HG02884 (cell line): ENCODE measurements at regions not wholly inside any gene's neighbourhood (a gene's known extent, or its start where the extent isn't known, plus 50 kb on each side); places are given as distances from the start of the nearest gene placed in this dataset.
"Not testable (repeated sequence)": the region's sequence is repeated elsewhere in the genome, so short reads cannot be mapped to it uniquely, and the experiment has no call there.

Source experiments
- ATAC-seq: cut with Tn5 transposase; IDR thresholded peaks from one replicate; pipeline ENCODE4 v1.9.1; 2021; ENCODE audit warnings: mild to moderate bottlenecking, moderate library complexity; ENCODE audit not compliant: unreplicated experiment

DNA sequence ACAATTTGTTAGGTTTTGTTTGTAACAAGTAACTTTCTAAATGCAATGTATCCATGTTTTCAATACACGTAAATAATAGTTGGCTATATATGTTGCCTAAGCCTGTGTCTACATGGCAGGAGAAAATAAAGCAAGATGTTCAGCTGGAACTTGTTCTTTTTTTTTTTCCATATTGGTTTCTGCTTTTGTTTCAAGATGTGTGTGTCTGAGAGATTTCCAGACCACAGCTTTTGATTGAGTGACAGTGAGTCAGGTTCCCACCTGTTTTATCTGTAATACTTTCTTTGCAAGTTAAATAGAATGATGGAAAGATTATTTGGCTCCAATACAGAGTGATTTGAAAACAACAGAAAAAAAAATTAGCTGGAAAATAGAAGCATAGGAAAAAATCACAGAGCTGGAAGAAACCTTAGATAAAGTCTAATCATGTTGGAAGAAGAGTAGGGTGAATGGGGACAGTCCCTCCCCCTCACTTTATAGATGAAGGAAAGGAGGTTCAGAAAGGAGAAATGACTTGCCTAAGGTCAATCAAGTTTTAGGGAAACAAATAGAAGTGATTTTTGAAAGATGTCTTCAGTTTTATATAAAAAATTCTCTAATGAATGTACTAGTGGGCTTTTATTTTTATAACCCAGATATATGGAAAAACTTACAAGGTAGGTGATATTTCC is 150.9 kb upstream of the STMND1 start:
- no peak for ATAC-seq

DNA sequence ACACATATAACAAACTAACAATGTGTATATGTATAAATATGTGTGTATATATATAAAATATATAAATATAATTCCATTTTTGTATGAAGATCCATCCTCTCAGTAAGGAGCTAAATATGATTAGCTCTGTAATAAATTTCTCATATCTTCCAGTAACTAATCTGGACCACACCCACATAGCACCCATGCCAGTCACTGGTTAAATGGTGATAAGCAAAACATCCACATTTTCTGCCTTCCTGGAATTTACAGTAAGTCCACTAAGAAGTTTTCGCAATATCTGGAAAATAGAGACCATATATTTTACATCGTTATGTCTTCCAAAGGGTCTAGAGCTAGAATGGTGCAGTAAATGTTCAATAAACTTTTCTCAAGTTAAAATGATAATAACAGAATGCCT is 151.5 kb upstream of the STMND1 start:
- ATAC-seq: no peak

DNA sequence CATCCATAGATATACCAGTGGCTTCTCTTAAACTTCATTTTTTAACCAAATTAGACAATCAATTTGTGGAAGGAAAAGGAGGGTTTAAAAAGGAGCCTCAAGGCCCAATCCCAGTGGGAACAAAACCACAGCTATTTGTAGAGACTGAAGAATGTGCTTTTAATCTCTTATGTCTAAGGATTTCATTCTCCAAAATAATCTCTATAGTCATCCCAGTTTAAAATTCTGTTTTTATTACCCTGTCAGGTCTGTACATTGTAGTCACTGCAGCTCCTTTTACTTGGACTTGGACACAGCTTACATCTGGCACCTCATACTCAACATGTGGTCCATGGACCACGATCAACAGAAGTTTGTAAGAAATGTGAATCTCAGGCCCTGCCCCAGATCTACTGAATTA is 152.1 kb upstream of the STMND1 start:
- ATAC-seq: no peak

DNA sequence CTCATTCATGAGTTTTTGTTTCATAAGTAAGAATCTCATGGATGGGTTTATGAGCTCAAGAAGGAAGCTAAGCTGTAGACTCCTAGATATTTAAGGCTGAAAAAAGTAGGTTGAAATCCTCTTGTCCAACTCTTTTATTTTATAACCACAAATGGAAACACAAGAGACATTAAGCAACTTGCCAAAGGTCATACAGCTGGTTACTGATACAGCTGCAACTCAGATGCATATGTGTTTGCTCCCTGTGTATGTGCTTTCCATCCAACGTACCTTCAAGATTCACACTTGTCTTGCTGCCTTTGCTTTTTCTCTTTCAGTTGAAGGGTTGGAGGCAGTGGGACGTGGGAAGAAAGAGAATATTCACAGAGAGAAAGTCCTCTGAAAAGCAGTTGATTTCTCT is 153.5 kb upstream of the STMND1 start:
- no peak for ATAC-seq

DNA sequence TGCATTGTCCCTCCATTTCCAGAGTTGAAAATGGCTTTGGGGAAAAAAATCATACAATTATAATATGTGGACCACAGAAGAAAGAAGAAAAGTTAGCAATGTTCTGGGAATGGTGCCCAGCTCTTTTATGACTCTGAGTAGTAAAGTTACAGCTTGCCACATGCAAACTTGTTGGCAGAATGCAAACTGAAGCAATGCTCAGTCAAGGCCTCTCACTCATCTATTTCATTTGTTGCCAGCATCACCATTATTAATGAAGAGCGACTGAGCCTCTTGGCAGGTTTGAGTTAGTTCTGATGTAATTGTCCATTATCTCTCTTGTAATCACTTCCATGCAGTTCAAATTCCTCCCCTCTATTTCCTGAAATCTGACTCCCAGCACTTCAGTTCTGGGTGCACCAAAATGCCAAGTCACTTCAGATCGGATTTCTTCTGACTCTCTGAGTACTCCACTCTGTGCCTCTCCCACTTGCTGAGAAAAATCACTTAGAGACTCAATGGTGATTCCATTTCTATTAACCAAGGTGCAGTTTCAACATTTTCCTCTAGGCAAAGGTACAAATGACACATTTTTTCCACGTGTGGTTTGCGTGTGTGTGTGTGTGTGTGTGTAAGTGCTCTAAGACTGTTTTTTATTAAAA is 154.4 kb upstream of the STMND1 start:
- no peak for ATAC-seq

DNA sequence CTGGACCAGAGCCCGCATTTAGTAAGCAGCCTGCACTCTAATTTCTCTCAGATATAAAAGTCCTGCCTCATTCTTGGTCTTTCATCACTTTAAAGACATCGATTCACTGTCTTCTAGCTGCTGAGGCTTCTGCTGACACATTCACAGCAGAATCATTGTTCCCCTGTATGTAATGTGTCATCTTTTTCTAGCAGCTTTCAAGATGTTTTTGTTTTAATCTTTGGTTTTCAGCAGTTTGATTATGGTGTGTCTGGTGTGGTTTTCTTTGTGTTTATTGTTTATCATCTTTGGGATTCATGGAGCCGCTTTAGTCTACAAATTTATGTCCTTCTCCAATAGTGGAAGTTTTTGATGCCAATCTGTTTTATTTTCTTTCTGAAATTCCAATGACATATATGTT is 157.3 kb upstream of the STMND1 start:
- no peak for ATAC-seq

DNA sequence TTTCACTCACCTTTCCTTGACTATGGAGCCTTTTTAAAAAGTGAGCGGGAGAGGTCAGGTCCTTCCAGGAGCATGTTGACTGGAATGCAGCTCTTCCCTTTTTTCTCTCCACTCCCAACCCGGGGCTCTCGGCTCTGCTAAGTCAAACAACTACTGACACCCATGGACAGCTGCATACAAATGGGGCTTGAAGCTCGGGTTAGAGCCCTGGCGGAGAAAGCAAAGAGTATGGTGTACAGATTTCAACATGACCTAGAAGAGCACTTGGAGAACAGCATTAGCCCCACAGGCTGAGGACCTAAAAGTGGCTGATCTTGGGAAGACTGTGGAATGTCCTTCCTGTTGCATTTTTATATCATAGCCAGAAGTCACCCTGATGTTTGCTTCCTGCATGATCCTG is 162.0 kb upstream of the STMND1 start:
- no peak for ATAC-seq

DNA sequence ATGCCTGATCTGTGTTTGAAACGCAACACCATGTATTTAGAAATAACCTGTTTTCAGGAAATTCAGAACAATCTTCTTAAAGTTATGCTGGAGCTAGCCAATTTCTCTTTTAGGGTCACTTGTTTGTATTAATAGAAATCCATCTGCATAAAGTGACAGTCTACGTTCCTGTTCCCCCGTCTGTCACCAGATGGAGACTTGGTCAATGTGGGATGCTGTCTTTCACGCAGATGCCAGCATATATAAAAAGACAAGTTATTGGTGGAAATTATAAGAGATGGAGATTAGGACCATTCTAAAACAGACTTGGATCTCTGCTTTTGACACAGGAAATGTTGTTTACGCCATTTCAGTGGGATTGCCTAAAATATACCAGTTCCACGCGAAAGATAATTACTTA is 162.5 kb upstream of the STMND1 start:
- no peak for ATAC-seq

DNA sequence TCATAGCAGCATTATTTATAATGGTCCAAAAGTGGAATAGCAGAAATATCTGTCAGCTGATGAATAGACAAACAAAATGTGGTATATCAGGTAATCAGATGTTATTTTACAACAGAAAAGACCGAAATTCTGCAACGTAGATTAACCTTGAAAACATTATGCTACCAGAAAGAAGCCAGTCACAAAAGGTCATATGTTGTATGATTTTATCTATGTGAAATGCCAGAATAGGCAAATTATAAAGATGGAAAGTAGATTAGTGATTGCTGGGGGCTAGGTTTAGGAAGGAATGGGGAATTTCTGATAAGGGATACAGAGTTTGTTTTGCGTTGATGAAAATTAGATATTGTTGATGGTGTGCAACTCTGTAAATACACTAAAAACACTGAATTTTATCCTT is 165.0 kb upstream of the STMND1 start:
- ATAC-seq: no peak

DNA sequence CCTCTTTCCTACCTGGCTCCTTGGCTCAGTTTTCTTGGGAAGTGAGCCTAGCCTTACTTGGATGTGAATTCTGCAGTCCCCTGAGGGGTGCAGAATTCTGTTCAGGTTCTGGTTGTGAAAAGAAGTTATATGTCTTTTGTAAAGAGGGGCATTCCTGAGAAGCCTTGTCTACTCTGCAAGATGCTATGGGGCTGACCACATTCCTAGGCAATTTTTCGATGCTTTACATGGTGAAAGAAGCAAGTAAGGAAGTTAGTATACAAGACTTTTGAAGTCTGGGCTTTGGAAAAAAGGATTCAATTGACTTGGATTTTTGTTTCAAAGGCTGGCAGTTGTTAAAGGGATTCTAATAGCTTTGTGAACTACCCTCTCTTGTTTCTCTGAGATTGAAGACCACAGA is 167.9 kb upstream of the STMND1 start:
- ATAC-seq: no peak

DNA sequence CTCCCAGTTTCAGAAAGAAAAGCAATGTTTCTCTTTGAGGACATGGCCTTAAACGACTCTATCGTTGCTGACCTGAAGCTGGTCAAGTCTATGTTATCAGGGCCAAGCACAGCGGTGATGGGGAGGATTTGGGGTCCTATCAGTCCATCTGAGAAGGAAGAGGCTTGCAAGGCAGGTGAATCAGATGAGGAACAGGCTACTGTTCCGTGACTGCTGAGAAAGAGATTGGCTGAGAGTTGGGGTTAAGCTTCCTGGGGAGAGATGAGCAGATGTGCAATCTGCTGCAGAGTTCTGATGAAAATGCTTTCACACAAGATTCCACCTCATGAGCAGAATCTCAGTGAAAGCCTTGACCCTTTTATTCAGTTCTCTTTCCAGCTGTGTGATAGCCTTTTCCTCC is 168.3 kb upstream of the STMND1 start:
- no peak for ATAC-seq

DNA sequence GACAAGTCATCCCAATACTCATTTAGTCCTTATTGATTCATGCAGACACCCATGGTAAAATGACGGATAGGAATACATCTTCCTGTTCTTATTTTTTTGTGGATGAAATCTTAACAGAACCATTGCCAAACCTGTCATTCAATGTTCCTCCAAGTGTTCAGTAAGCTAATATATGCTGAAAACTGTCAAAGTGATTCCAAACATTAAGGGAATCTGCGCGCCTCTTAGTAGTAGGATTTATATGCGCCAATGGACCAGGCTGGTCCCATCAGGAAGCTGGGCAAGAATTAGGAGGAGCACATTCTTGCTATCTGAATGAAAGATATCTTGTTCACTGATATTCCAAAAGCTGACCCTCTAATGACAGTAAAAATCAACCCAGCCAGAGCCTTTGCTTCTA is 168.9 kb upstream of the STMND1 start:
- ATAC-seq: no peak

DNA sequence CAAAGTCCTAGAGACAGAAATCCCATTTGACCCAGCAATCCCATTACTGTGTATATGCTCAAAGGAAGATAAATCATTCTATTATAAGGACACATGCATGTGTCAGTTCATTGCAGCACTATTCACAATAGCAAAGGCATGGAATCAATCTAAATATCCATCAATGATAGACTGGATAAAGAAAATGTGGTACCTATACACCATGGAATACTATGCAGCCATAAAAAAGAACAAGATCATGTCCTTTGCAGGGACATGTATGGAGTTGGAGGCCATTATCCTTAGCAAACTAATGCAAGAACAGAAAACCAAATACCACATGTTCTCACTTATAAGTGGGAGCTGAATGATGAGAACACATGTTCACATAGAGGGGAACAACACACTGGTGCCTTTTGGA is 169.8 kb upstream of the ATXN1 start:
- not testable (repeated sequence) for ATAC-seq

DNA sequence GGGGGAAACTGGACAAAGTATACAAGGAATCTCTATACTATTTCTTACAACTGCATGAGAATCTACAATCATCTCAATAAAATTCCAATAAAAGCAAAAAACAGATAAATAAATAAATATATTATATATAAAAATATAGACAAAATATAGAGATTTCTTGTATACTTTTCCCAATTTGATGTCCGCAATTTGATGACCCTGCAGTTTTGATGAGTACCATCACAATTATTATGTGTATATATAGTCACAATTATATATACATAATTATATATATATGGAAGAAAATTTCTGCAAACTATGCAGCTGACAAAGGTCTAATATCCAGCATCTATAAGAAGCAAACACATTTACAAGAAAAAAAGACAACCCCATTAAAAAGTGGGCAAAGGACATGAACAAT is 169.2 kb upstream of the ATXN1 start:
- ATAC-seq: no peak

DNA sequence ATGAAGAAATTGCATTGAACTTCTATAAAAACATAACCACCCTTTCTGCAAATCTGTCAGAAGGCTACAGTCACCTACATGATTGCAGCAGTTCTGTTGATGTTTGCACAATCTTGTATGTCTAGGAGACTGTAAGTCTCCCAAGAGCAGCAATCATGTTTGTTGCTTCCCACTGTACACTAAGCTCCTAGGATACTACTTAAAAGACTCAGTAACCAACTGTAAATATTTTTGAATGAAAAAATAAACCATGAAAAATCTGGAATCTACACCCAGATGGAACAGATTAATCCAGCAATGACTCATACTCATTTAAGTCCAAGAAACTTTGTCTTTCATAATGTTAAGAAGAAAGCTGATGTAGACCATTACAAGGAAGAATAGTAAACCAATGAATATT is 168.5 kb upstream of the ATXN1 start:
- no peak for ATAC-seq

DNA sequence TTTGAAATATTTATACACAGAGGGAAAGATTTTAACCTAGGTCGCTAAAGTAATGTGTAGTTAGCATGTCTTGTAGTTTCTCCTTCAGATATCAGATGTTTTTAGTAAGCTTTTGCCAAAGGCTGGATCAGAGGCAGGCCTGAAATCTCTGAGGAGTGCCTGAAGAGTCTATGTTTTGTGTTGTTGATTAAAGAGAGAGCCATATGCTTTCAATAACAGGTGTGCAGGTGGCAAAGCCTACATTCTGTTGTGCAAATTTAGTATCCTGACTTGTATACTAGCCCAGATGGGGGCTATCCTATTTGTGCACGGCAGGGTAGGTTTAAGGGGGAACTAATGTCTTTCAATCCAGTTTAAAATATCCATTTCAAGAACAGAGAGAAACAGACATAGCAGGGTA is 167.1 kb upstream of the ATXN1 start:
- no peak for ATAC-seq

DNA sequence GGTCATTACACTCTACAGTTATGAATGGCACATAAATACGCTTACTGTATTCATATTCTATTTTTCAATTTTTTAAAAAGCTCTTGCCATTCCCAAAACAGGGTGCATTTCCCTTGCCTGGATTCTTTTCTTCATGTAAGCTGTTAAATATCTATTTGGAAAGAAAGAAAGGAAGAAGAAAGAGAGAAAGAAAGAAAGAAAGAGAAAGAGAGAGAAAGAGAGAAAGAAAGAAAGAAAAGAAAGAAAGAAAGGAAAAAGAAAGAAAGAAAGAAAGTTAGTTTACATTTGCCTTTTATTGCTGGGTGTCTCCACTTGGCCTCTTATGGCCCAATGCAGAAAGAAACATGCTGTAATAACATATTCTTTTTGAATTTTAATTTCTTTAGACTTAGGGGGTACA is 165.9 kb upstream of the ATXN1 start:
- no peak for ATAC-seq

DNA sequence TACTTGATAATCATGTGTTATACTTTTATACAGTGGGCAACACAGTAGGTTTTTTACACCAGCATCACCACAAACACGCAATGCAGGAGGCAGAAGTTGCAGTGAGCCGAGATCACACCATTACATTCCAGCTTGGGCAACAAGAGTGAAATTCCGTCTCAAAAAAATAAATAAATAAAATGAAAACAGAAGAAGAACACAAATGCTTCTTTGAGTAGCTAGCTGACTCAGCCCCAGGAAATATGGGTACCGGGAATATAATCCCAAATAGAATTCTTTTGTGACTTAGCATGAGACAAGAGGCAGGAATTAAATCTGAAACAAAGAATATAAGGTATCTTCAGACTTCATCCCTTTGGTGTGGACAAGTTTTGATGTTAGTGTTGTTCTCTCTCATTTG is 164.2 kb upstream of the ATXN1 start:
- ATAC-seq: no peak

DNA sequence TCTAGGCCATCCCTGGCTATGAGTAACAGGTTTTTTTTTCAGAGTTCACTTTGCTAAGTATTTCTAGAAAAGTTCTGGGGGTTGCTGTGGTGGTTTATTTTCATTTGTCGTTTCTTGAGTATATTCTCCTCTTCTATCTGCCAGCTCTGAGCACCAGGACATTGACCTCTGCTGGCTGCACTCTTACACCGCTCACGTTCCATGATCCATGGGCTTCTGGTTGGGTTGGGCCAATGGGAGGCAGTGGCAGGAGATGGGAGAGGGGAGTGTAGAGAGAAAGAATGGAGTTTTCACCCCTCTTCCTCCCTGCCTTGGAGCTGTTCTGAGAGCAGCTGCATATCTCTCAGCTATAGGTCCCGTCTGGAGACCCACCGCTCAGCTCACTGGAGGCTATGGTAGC is 161.0 kb upstream of the ATXN1 start:
- no peak for ATAC-seq

DNA sequence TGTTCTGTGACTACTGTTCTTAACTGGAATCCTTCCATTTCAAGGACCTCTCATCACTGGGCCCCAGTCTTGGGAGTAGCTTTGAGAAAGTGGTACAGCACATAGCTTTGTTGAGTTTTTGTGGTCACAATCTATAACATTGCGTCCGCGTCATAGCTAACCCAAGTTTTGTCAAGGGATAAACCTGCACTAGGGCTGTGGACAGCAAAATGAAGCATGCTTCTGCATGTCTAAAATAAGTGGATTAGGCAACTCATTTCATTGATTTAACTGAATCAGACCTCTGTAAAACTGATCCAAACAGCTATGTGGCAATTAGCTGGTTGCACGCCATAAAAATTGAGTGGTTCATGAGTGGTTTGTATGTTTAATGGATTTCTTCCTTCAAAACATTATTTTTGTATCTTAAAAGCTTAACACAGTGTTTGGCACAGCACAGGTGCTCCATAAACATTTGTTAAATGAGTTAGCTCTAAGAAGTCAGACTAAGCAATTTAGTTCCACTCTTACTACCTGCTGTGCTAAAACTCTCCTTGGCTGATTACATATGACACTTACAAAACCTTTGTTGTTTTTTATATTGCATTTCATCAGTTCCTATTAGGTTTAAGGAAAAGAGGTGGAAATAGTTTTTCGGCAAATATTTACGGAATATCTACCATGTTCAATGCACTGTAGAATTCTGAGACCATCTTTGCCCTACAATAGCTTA is 160.3 kb upstream of the ATXN1 start:
- ATAC-seq: no peak

DNA sequence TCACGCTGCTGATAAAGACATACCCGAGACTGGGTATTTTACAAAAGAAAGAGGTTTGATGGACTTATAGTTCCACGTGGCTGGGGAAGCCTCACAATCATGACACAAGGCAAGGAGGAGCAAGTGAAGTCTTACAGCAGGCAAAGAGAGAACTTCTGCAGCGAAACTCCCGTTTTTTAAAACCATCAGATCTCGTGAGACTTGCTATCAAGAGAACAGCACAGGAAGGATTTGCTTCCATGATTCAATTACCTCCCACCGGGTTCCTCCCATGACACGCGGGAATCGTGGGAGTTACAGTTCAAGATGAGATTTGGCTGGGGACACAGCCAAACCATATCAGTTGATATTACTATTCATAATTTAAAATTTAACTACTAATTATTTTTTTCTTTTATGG is 157.3 kb upstream of the ATXN1 start:
- no peak for ATAC-seq

DNA sequence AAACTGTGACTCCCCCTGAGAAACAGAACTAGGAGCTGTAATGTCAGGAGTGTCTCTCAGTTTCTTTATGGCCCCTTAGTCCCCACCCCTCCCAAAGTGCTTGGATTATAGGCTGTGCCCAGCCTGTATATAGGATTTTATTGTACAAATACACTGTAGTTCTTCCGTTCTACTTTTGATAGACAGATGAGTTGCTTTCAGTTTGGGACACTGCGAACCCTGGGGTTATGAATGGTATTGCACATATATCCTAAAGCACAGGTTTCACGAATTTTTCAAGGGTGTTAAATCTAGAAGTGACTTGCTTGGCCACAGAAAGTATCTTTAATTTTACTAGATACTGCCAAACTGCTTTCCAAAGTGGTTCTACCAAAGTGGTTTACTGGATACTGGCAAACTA is 152.9 kb upstream of the ATXN1 start:
- ATAC-seq: no peak

DNA sequence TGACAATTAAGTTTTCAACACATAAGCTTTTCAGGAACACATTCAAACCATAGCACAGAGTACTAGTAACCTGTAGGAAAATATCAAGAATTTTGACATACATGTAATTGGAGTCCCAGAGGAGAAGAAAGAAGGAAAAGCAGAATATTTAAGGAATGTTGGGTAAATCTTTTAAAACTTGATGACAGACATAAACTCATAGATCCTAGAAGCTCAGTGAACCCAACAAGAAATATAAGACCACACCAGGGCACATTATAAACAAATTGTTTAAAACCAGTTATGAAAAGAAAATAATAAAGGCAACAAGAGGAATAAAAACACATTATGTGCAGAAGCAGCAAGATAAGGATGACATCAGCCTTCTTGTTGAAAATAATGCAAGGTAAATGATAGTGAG is 151.5 kb upstream of the ATXN1 start:
- ATAC-seq: no peak
